ENCODE measurements at regions not wholly inside any gene's neighbourhood (a gene's known extent, or its start where the extent isn't known, plus 50 kb on each side); places are given as distances from the start of the nearest gene placed in this dataset.

- H3K9me3 Mint-ChIP-seq = peaks cover 6% of the 10 kb centered on the region
- H3K4me3 Mint-ChIP-seq = no peak overlapping the region
- H3K4me1 Mint-ChIP-seq = no peaks in the 10 kb centered on the region
- no peak for DNase-seq
- H3K27me3 Mint-ChIP-seq = no peaks in the 10 kb centered on the region
- H3K27ac Mint-ChIP-seq = no peak overlapping the region
- POLR2A ChIA-PET = no interaction called here
- H3K36me3 Mint-ChIP-seq = no peaks in the 10 kb centered on the region
- no peak for ATAC-seq (ENCODE audit: low read depth)
Observed at GRCh38 chr2:82001614-82002013, 1697.1 kb upstream of the LRRTM1 start.

GRCh38 chr2:82000606-82001005 is 1696.1 kb upstream of the LRRTM1 start:
- Mint-ChIP-seq H3K4me3 (no peak overlapping the region), H3K36me3 (no peaks in the 10 kb centered on the region), H3K27me3 (no peaks in the 10 kb centered on the region), H3K27ac (no peak overlapping the region), H3K9me3 (peaks cover 6% of the 10 kb centered on the region), H3K4me1 (no peaks in the 10 kb centered on the region)
- POLR2A ChIA-PET = no interaction called here
- ATAC-seq (ENCODE audit: low read depth) = no peak
- no peak for DNase-seq

- Mint-ChIP-seq H3K27ac (no peak overlapping the region), H3K4me3 (no peak overlapping the region), H3K4me1 (no peaks in the 10 kb centered on the region), H3K9me3 (peaks cover 2% of the 10 kb centered on the region), H3K27me3 (no peaks in the 10 kb centered on the region), H3K36me3 (no peaks in the 10 kb centered on the region)
- no peak for ATAC-seq (ENCODE audit: low read depth)
- POLR2A ChIA-PET = no interaction called here
- DNase-seq = no peak
Observed at GRCh38 chr2:81996332-81996731, 1691.8 kb upstream of the LRRTM1 start.

GRCh38 chr2:81991282-81991681 is 1686.7 kb upstream of the LRRTM1 start:
- DNase-seq (no peak), ATAC-seq (ENCODE audit: low read depth) (no peak)
- no peaks in the 10 kb centered on the region for H3K36me3 Mint-ChIP-seq
- no peaks in the 10 kb centered on the region for H3K9me3 Mint-ChIP-seq
- no peak overlapping the region for H3K4me3 Mint-ChIP-seq
- H3K27ac Mint-ChIP-seq = no peak overlapping the region
- no peaks in the 10 kb centered on the region for H3K4me1 Mint-ChIP-seq
- POLR2A ChIA-PET = no interaction called here
- H3K27me3 Mint-ChIP-seq = no peaks in the 10 kb centered on the region

GRCh38 chr2:81987370-81987769 is 1682.8 kb upstream of the LRRTM1 start:
- ATAC-seq (ENCODE audit: low read depth) (no peak), DNase-seq (no peak)
- POLR2A ChIA-PET = no interaction called here
- Mint-ChIP-seq H3K27me3 (no peaks in the 10 kb centered on the region), H3K4me1 (no peaks in the 10 kb centered on the region), H3K36me3 (no peaks in the 10 kb centered on the region), H3K27ac (no peak overlapping the region), H3K9me3 (peaks cover 2% of the 10 kb centered on the region), H3K4me3 (no peak overlapping the region)

- Mint-ChIP-seq H3K4me3 (no peak overlapping the region), H3K9me3 (peaks cover 2% of the 10 kb centered on the region), H3K27me3 (no peaks in the 10 kb centered on the region), H3K4me1 (no peaks in the 10 kb centered on the region), H3K36me3 (no peaks in the 10 kb centered on the region), H3K27ac (no peak overlapping the region)
- DNase-seq = no peak
- POLR2A ChIA-PET = no interaction called here
- no peak for ATAC-seq (ENCODE audit: low read depth)
Observed at GRCh38 chr2:81984969-81985637, 1680.6 kb upstream of the LRRTM1 start.

- H3K4me3 Mint-ChIP-seq = no peak overlapping the region
- H3K9me3 Mint-ChIP-seq = peaks cover 5% of the 10 kb centered on the region
- H3K27ac Mint-ChIP-seq = no peak overlapping the region
- ATAC-seq (ENCODE audit: low read depth) = no peak
- POLR2A ChIA-PET = no interaction called here
- no peaks in the 10 kb centered on the region for H3K27me3 Mint-ChIP-seq
- no peak for DNase-seq
- no peaks in the 10 kb centered on the region for H3K4me1 Mint-ChIP-seq
- no peaks in the 10 kb centered on the region for H3K36me3 Mint-ChIP-seq
Observed at GRCh38 chr2:81981585-81981984, 1677.0 kb upstream of the LRRTM1 start.

GRCh38 chr2:81979086-81979485 is 1674.5 kb upstream of the LRRTM1 start:
- POLR2A ChIA-PET = no interaction called here
- Mint-ChIP-seq H3K36me3 (no peaks in the 10 kb centered on the region), H3K27ac (no peak overlapping the region)

GRCh38 chr2:81976998-81977397 is 1672.4 kb upstream of the LRRTM1 start:
- DNase-seq (no peak), ATAC-seq (ENCODE audit: low read depth) (no peak)
- no peak overlapping the region for H3K4me3 Mint-ChIP-seq
- no peaks in the 10 kb centered on the region for H3K27me3 Mint-ChIP-seq
- POLR2A ChIA-PET = no interaction called here
- H3K9me3 Mint-ChIP-seq = peaks cover 3% of the 10 kb centered on the region
- H3K4me1 Mint-ChIP-seq = no peaks in the 10 kb centered on the region
- no peaks in the 10 kb centered on the region for H3K36me3 Mint-ChIP-seq
- H3K27ac Mint-ChIP-seq = no peak overlapping the region

More at GRCh38 chr2:81979086-81979485, 1674.5 kb upstream of the LRRTM1 start:
- Mint-ChIP-seq H3K27me3 (no peaks in the 10 kb centered on the region), H3K4me1 (no peaks in the 10 kb centered on the region), H3K9me3 (peaks cover 3% of the 10 kb centered on the region), H3K4me3 (no peak overlapping the region)
- DNase-seq (no peak), ATAC-seq (ENCODE audit: low read depth) (no peak)

- no peak overlapping the region for H3K27ac Mint-ChIP-seq
- DNase-seq = no peak
- H3K4me1 Mint-ChIP-seq = no peaks in the 10 kb centered on the region
- no peaks in the 10 kb centered on the region for H3K27me3 Mint-ChIP-seq
- H3K4me3 Mint-ChIP-seq = no peak overlapping the region
- POLR2A ChIA-PET = no interaction called here
- H3K9me3 Mint-ChIP-seq = peaks cover 3% of the 10 kb centered on the region
- no peaks in the 10 kb centered on the region for H3K36me3 Mint-ChIP-seq
- no peak for ATAC-seq (ENCODE audit: low read depth)
Observed at GRCh38 chr2:81974216-81974615, 1669.7 kb upstream of the LRRTM1 start.

GRCh38 chr2:81942876-81943275 is 1638.3 kb upstream of the LRRTM1 start:
- Mint-ChIP-seq H3K4me3 (no peak overlapping the region), H3K4me1 (no peaks in the 10 kb centered on the region), H3K27ac (no peak overlapping the region), H3K9me3 (peaks cover 4% of the 10 kb centered on the region), H3K36me3 (no peaks in the 10 kb centered on the region), H3K27me3 (no peaks in the 10 kb centered on the region)
- DNase-seq (no peak), ATAC-seq (ENCODE audit: low read depth) (no peak)
- POLR2A ChIA-PET = no interaction called here

GRCh38 chr2:81942136-81942680 is 1637.7 kb upstream of the LRRTM1 start:
- H3K9me3 Mint-ChIP-seq = peaks cover 4% of the 10 kb centered on the region
- ATAC-seq (ENCODE audit: low read depth) (no peak), DNase-seq (no peak)
- no peaks in the 10 kb centered on the region for H3K27me3 Mint-ChIP-seq
- POLR2A ChIA-PET = no interaction called here
- no peak overlapping the region for H3K27ac Mint-ChIP-seq
- no peak overlapping the region for H3K4me3 Mint-ChIP-seq
- H3K4me1 Mint-ChIP-seq = no peaks in the 10 kb centered on the region
- H3K36me3 Mint-ChIP-seq = no peaks in the 10 kb centered on the region

- Mint-ChIP-seq H3K27ac (no peak overlapping the region), H3K27me3 (no peaks in the 10 kb centered on the region), H3K4me3 (no peak overlapping the region), H3K36me3 (no peaks in the 10 kb centered on the region), H3K9me3 (peaks cover 3% of the 10 kb centered on the region), H3K4me1 (no peaks in the 10 kb centered on the region)
- ATAC-seq (ENCODE audit: low read depth) (no peak), DNase-seq (no peak)
- POLR2A ChIA-PET = no interaction called here
Observed at GRCh38 chr2:81940266-81940955, 1635.9 kb upstream of the LRRTM1 start.

- Mint-ChIP-seq H3K4me3 (no peak overlapping the region), H3K27ac (no peak overlapping the region), H3K4me1 (no peaks in the 10 kb centered on the region), H3K9me3 (peaks cover 5% of the 10 kb centered on the region), H3K36me3 (no peaks in the 10 kb centered on the region), H3K27me3 (no peaks in the 10 kb centered on the region)
- no peak for DNase-seq
- ATAC-seq (ENCODE audit: low read depth) = no peak
- POLR2A ChIA-PET = no interaction called here
Observed at GRCh38 chr2:81937944-81938343, 1633.4 kb upstream of the LRRTM1 start.

Measured in activated naive CD8-positive, alpha-beta T cell treated with anti-CD3 and anti-CD28 coated beads, Interleukin-2, amount 10 ng/mL, durations not matched to agents 7 days and 5 days (primary cell).